ENCODE measurements at regions not wholly inside any gene's neighbourhood (a gene's known extent, or its start where the extent isn't known, plus 50 kb on each side); places are given as distances from the start of the nearest gene placed in this dataset.

- DNase-seq, result no peak
Measured at GRCh38 chr16:79673635-79674034, 73.1 kb upstream of the MAF start.

DNA sequence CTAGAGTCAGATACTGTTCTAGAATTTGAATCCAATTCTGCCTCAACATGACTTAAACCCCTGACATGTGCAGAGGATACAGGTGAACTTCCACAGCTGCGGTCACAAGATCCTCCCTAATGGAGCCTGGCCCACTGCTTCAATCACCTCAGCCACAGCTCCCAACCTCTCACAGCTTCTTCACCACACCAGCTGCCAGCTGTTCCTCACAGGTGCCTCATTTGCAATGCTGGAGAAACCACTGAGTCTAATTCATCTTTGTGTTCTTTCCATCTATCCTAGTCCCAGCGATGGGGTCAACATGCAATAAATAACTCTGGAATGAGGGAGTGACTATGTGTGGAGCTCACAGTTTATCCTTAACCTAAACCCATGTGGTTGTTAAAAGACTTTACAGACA, 72.0 kb upstream of the MAF start:
- DNase-seq, result no peak

DNA sequence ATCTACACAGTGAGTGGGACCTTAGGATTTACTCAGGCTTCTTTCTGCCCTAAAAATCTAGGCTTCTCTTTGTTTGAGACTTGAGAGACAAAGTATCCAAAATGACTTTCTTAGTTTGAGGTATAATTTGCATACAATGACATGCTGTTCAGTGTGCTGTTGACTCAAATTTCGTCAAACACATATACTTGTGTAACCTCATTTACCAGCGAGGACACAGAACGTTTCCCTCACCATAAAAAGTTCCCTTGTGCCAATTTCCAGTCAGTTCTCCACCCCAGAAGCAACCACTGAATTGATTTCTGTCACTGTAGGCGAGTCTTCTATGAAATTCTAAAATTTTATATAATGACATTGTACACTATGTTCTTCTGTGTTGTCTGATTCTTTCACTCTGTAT, 68.0 kb upstream of the MAF start:
- no peak for DNase-seq

- DNase-seq, result no peak
Measured at GRCh38 chr16:79665970-79666369, 65.4 kb upstream of the MAF start.

DNA sequence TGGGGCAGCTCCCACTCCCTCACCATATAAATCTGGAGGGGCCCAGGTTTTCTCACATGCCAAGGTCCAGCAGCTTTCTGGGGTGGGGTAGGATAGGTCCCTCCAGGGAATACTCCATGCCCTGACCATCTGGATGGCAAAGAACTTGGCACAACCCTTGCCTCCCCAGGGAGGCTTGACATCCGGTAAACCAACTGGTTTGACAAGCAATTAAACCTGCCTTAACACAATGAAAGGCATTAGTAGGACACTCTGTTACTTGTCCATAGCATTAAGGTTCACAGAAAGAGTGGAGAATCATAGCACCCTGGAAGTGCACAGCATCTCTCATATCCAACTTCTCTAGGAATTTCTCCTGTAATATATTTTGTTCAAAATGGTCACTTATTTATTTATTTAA, 63.9 kb upstream of the MAF start:
- no peak for DNase-seq

DNA sequence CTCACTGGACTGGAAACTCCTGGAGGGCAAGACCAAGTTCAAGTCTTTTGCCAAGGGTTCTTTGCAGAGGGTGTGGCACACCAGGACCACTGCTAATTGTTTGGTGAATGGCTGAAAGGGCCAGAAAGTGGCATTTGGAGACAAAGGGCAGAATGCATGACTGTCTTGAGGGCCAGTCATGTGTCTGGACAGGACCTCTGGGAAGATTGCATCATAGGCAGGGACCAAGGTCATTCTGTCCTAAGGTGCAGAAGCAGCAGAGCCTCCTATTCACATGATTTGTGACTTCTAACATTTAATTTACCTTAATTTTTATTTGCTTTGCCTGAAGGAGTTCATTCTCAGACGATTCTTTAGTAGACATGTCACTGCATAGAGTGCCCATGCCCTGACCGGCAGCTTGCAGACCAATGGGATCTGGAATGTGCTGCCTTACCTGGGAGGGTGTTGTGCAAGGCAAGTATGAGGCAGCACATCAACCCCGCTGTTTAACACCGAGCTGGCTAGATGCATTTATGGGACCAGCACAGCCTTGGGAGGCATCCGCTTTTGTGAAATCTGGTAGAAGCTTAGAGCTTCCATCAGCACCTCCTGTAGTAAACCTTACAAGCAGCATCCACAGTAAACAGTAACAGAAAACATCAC, 62.3 kb upstream of the MAF start:
- no peak for DNase-seq

DNA sequence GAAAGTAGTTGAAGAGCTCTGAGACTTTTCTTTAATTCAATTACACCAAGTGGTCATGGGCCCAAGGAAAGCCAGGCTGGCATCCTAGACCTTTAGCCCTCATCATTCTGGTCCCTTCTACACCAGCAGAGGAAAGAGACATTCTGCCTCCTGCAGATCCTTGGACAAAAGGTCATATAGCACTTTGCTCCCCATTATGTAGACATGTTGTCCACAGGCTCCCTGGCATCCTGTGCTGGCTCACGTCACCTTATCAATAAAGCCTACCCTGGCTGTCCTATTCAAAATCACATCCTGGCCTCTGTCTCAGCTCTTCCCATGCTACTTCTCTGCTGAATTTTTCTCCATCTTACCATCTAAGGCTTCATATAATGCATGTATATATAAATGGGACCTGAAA, 61.6 kb upstream of the MAF start:
- no peak for DNase-seq

DNA sequence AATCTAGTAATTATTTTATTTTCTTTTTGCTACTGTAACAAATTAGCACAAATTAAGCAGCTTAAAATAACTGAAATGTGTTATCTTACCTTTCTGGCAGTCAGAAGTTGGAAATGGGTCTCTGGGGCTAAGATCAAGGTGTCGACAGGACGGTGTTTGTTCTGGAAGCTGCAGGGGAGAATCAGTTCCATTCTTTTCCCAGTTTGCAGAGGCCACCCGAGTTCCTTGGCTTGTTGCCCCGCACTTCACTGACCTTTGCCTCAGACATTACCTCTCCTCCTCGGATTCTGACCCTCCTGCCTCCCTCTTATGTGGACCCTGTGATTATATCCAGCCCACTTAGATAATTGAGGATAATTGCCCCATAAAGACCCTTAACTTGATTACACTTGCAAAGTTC, 61.0 kb upstream of the MAF start:
- no peak for DNase-seq

DNA sequence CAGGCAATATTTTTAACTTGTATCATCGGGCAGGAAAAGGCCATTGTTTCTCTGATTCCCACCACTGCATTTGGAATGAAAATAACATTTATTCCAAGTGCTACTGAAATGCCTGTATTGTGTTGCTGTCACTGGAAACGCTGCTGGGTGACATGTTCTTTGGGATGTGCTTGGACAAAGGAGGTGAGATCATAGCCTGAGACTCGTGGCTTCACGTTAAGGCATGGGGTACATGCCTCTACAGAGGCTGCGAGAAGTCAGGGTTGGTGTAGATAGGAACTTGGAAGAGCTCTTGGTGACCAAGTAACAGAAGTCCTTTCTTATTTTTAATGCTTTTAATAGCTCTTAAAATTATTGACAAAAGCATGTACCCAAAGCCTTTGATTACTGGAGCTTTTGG, 58.8 kb upstream of the MAF start:
- DNase-seq, result no peak

DNA sequence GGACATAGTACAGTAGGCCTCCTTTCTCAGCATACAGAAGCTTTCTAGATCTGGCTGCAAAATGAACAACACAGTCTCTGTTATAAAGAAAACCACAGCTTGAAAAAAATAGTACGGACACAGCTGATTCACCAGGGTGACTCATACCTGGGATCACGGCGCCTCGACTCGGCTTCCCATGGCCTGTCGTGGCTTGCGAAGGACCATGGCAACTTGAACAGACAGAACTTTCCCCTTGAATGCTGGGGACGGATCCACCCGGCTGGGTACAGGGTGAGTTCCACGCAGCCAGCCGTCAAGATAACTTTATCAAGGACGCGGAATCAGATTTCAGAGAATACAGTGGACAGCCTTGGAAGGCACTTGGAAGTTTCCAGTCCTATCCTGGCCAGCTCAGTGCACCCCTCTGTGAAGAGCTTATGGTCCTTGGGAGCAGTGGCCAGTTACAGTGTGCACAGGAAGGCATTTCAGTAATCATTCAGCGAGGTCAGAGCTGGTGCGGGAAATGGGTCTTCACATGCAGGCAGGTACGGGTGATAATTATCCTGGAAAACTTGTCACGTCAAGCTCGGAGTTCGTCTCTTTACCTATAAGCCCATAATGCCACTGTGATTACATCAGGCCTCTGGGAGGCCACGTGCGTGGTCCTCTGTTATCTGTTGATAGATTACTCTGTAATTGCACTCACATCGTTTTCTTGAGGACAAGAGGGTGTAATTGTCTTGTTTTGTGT, 57.9 kb upstream of the MAF start:
- no peak for DNase-seq

- DNase-seq, result no peak
Measured at GRCh38 chr16:79656553-79657115, 56.1 kb upstream of the MAF start.

GRCh38 chr16:79653373-79653891, 52.9 kb upstream of the MAF start:
- DNase-seq, result no peak

- peak; percentile 54 for DNase-seq
Measured at GRCh38 chr16:79651363-79651762, 50.8 kb upstream of the MAF start.

Data from midbrain (tissue), 1 donor.